Common myeloid progenitor, CD34-positive (primary cell): ENCODE measurements at regions not wholly inside any gene's neighbourhood (a gene's known extent, or its start where the extent isn't known, plus 50 kb on each side); places are given as distances from the start of the nearest gene placed in this dataset.

Experiments
- CTCF ChIA-PET: fragments of 350-600 bp; sonication (Branson Sonifier 250); formaldehyde crosslinking; loops from one replicate; lab custom pipeline; 2021; ENCODE audit warnings: antibody characterized with exemption; lab: Charles Lee
- POLR2A ChIA-PET: fragments of 350-600 bp; sonication (Branson Sonifier 250); formaldehyde crosslinking; loops from one replicate; lab custom pipeline; 2021; ENCODE audit warnings: antibody characterized with exemption; lab: Charles Lee
- DNase-seq, 3 donors: peaks; one replicate each; pipeline versions ENCODE4 v3.0.0 to v3.0.0-alpha.2; 2013
- H3K27ac ChIP-seq, 2 experiments: 1 replicate in 1 of 2; 2 replicates in 1 of 2; pipeline ENCODE4 v1.7.0; 2013; ENCODE audit warnings: inconsistent platforms in 2 of 2, low read length in 2 of 2, mild to moderate bottlenecking in 2 of 2, low read depth in 1 of 2, moderate library complexity in 1 of 2; ENCODE audit not compliant: severe bottlenecking in 2 of 2, insufficient read depth in 1 of 2, poor library complexity in 1 of 2
- H3K27me3 ChIP-seq, 5 experiments: replicated peaks in 2 of 5; 1 replicate in 3 of 5; 2 replicates in 2 of 5; pipeline versions ENCODE4 v1.6.1 to v1.7.0; 2013; ENCODE audit warnings: low read length in 4 of 5, mild to moderate bottlenecking in 2 of 5, moderate library complexity in 2 of 5, inconsistent platforms in 1 of 5; ENCODE audit not compliant: insufficient read depth in 5 of 5, control insufficient read depth in 4 of 5
- H3K36me3 ChIP-seq, 4 experiments: 1 replicate in 2 of 4; 2 replicates in 2 of 4; pipeline versions ENCODE4 v1.6.1 to v1.7.0; 2013; ENCODE audit warnings: low read length in 3 of 4, control low read depth in 1 of 4, mild to moderate bottlenecking in 1 of 4; ENCODE audit not compliant: control insufficient read depth in 4 of 4, insufficient read depth in 4 of 4
- H3K4me1 ChIP-seq, 4 experiments: 1 replicate in 3 of 4; 2 replicates in 1 of 4; pipeline versions ENCODE4 v1.6.1 to v1.7.1; 2013; ENCODE audit warnings: low read length in 3 of 4, mild to moderate bottlenecking in 3 of 4, control low read depth in 1 of 4, inconsistent platforms in 1 of 4, moderate library complexity in 1 of 4; ENCODE audit not compliant: control insufficient read depth in 4 of 4, insufficient read depth in 4 of 4; ENCODE audit errors: control extremely low read depth in 1 of 4
- H3K4me3 ChIP-seq, 7 experiments: 1 replicate in 4 of 7; 2 replicates in 3 of 7; pipeline versions ENCODE4 v1.5.1 to v1.7.0; 2013; ENCODE audit warnings: mild to moderate bottlenecking in 7 of 7, low read length in 6 of 7, moderate library complexity in 6 of 7, inconsistent platforms in 2 of 7, low read depth in 2 of 7, control low read depth in 1 of 7; ENCODE audit not compliant: insufficient read depth in 4 of 7, control insufficient read depth in 1 of 7; ENCODE audit errors: extremely low read depth in 1 of 7
- H3K9me3 ChIP-seq, 5 experiments: 1 replicate in 4 of 5; 2 replicates in 1 of 5; pipeline versions ENCODE4 v1.6.1 to v1.7.1; 2013; ENCODE audit warnings: low read length in 4 of 5, mild to moderate bottlenecking in 2 of 5, inconsistent platforms in 1 of 5, low read depth in 1 of 5, moderate library complexity in 1 of 5; ENCODE audit not compliant: control insufficient read depth in 4 of 5, insufficient read depth in 2 of 5; ENCODE audit errors: control extremely low read depth in 1 of 5
- WGBS: methylation state at CpG from one replicate; pipeline ENCODE4 v1.1.5; 2013; ENCODE audit not compliant: insufficient coverage; 5-methylcytosine and 5-hydroxymethylcytosine counted together

DNA sequence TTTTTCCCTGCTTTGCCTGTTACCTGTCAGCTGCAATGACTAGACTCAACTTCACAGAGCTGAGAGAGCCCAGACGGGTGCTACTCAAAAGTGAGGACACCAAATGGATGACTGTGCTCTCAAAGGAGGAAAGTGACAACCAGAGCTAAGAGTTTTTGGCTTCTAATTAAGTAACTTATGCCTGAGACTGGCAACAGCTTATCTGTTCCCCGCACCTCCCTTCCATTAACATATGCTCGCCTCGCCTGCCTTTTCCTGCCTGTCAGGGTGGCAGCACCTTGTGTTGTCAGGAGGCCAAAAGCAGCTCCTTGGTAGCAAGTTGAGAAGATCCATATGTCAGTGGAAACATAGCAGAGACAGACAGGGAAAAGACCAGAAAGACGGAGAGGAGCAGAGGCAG, 573.9 kb upstream of the KIRREL3 start:
- Histone ChIP-seq H3K27me3 (peaks cover 0 to 3% (median 0%) of the 10 kb centered on the region in 5 experiments), H3K36me3 (no peaks in the 10 kb centered on the region), H3K4me1 (no peaks in the 10 kb centered on the region), H3K27ac (no peak overlapping the region), H3K4me3 (no peak overlapping the region), H3K9me3 (peaks cover 0 to 2% (median 0%) of the 10 kb centered on the region in 5 experiments)
- CTCF ChIA-PET = interaction anchor here (0.9 to 1.5 kb wide), 2 partner anchors 12 to 15 kb away, joined by 3 to 4 read pairs; no protein-coding TSS in a partner anchor
- WGBS = 100% methylated on average over 2 of the region's 5 CpGs
- DNase-seq = no peak
- POLR2A ChIA-PET = no interaction called here

DNA sequence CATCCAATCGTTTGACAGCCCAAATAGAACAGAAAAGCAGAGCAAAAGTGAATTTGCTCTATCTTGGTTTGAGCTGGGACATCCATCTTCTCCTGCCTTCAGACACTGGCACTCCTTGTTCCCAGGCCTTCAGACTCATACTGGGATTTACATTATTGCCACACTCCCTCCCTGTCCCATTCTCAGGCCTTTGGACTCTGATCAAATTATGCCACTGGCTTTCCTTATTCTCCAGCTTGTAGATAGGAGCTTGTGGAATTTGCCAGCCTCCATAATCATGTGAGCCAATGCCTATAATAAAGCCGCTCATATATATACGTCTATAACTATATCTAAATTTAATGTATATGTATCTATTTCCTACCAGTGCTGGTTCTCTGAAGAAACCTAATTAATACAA, 568.3 kb upstream of the KIRREL3 start:
- 100% methylated on average over 1 of the region's 3 CpGs for WGBS
- Histone ChIP-seq H3K36me3 (no peaks in the 10 kb centered on the region), H3K27me3 (no peaks in the 10 kb centered on the region), H3K27ac (no peak overlapping the region), H3K4me3 (no peak overlapping the region), H3K4me1 (no peaks in the 10 kb centered on the region), H3K9me3 (peaks cover 0 to 2% (median 0%) of the 10 kb centered on the region in 5 experiments)
- ChIA-PET CTCF (no interaction called here), POLR2A (no interaction called here)
- no peak for DNase-seq

- POLR2A ChIA-PET = no interaction called here
- peaks cover 0 to 2% (median 0%) of the 10 kb centered on the region in 5 experiments for H3K9me3 ChIP-seq
- no peak overlapping the region for H3K27ac ChIP-seq
- no peak overlapping the region for H3K4me3 ChIP-seq
- no peaks in the 10 kb centered on the region for H3K27me3 ChIP-seq
- CTCF ChIA-PET = no interaction called here
- H3K36me3 ChIP-seq = no peaks in the 10 kb centered on the region
- WGBS = 63% methylated on average over 1 of the region's 2 CpGs
- H3K4me1 ChIP-seq = no peaks in the 10 kb centered on the region
- no peak for DNase-seq
Observed at GRCh38 chr11:127567237-127567932, 566.8 kb upstream of the KIRREL3 start.

GRCh38 chr11:127564810-127565209, 564.2 kb upstream of the KIRREL3 start:
- CTCF ChIA-PET = interaction anchor here (0.8 to 1.3 kb wide), 2 partner anchors 18 to 35 kb away, joined by 3 read pairs; no protein-coding TSS in a partner anchor
- POLR2A ChIA-PET = no interaction called here
- H3K4me1 ChIP-seq = no peaks in the 10 kb centered on the region
- no peaks in the 10 kb centered on the region for H3K36me3 ChIP-seq
- no peaks in the 10 kb centered on the region for H3K9me3 ChIP-seq
- no peak overlapping the region for H3K4me3 ChIP-seq
- no peak for DNase-seq
- 86% methylated on average over 2 of the region's 4 CpGs for whole genome bisulfite sequencing
- no peaks in the 10 kb centered on the region for H3K27me3 ChIP-seq
- H3K27ac ChIP-seq = no peak overlapping the region

- 71% methylated on average over 2 of the region's 2 CpGs for WGBS
- ChIA-PET POLR2A (no interaction called here), CTCF (no interaction called here)
- Histone ChIP-seq H3K27me3 (peaks cover 0 to 3% (median 0%) of the 10 kb centered on the region in 5 experiments), H3K9me3 (no peaks in the 10 kb centered on the region), H3K36me3 (no peaks in the 10 kb centered on the region), H3K27ac (no peak overlapping the region), H3K4me3 (no peak overlapping the region), H3K4me1 (no peaks in the 10 kb centered on the region)
- DNase-seq = no peak
Observed at GRCh38 chr11:127559978-127560377, 559.4 kb upstream of the KIRREL3 start.

- no peaks in the 10 kb centered on the region for H3K36me3 ChIP-seq
- no peaks in the 10 kb centered on the region for H3K4me1 ChIP-seq
- H3K9me3 ChIP-seq = no peaks in the 10 kb centered on the region
- WGBS = 89% methylated on average over 6 of the region's 6 CpGs
- peaks cover 0 to 3% (median 0%) of the 10 kb centered on the region in 5 experiments for H3K27me3 ChIP-seq
- H3K4me3 ChIP-seq = no peak overlapping the region
- ChIA-PET CTCF (no interaction called here), POLR2A (no interaction called here)
- no peak overlapping the region for H3K27ac ChIP-seq
- DNase-seq = peak in 1 of 3 donors; percentile 7
Observed at GRCh38 chr11:127552446-127552845, 551.9 kb upstream of the KIRREL3 start.

- DNase-seq = no peak
- Histone ChIP-seq H3K27ac (no peak overlapping the region), H3K4me3 (no peak overlapping the region), H3K36me3 (no peaks in the 10 kb centered on the region), H3K27me3 (no peaks in the 10 kb centered on the region), H3K4me1 (peaks cover 0 to 5% (median 1%) of the 10 kb centered on the region in 4 experiments), H3K9me3 (no peaks in the 10 kb centered on the region)
- no CpG with 5 or more reads among the region's 3 CpGs for WGBS
- CTCF ChIA-PET = no interaction called here
- POLR2A ChIA-PET = no interaction called here
Observed at GRCh38 chr11:127531167-127531566, 530.6 kb upstream of the KIRREL3 start.
